HuH-7.5 (cell line): ENCODE measurements at regions not wholly inside any gene's neighbourhood (a gene's known extent, or its start where the extent isn't known, plus 50 kb on each side); places are given as distances from the start of the nearest gene placed in this dataset.

Source experiments
- DNase-seq: peaks from one replicate; pipeline ENCODE4 v3.0.0; 2011; ENCODE audit warnings: low spot score

GRCh38 chr6:169944415-169944814 is 193.0 kb downstream of the ERMARD start:
- DNase-seq: no peak

- DNase-seq: no peak
These were observed 192.6 kb downstream of the ERMARD start for GRCh38 chr6:169944061-169944337.

GRCh38 chr6:169943241-169944060 is 192.0 kb downstream of the ERMARD start:
- DNase-seq: no peak

GRCh38 chr6:169942173-169942572 is 190.8 kb downstream of the ERMARD start:
- no peak for DNase-seq

- no peak for DNase-seq
These were observed 189.3 kb downstream of the ERMARD start for GRCh38 chr6:169940481-169941271.

- DNase-seq: no peak
These were observed 188.2 kb downstream of the ERMARD start for GRCh38 chr6:169939554-169940164.

GRCh38 chr6:169938731-169939130 is 187.3 kb downstream of the ERMARD start:
- no peak for DNase-seq

- DNase-seq: no peak
These were observed 186.9 kb downstream of the ERMARD start for GRCh38 chr6:169938262-169938701.

GRCh38 chr6:169937389-169938261 is 186.2 kb downstream of the ERMARD start:
- no peak for DNase-seq

- no peak for DNase-seq
These were observed 185.0 kb downstream of the ERMARD start for GRCh38 chr6:169936355-169936975.

GRCh38 chr6:169935861-169936260 is 184.4 kb downstream of the ERMARD start:
- DNase-seq: no peak

- DNase-seq: no peak
These were observed 183.9 kb downstream of the ERMARD start for GRCh38 chr6:169935348-169935718.

- no peak for DNase-seq
These were observed 183.4 kb downstream of the ERMARD start for GRCh38 chr6:169934699-169935347.

- no peak for DNase-seq
These were observed 182.6 kb downstream of the ERMARD start for GRCh38 chr6:169933839-169934698.

GRCh38 chr6:169933251-169933821 is 181.9 kb downstream of the ERMARD start:
- no peak for DNase-seq

- DNase-seq: no peak
These were observed 181.1 kb downstream of the ERMARD start for GRCh38 chr6:169932491-169932890.

- no peak for DNase-seq
These were observed 179.8 kb downstream of the ERMARD start for GRCh38 chr6:169931261-169931660.

GRCh38 chr6:169930799-169931198 is 179.4 kb downstream of the ERMARD start:
- no peak for DNase-seq

- DNase-seq: no peak
These were observed 176.3 kb downstream of the ERMARD start for GRCh38 chr6:169927711-169928110.
